SKM-1 treated with dmso at 0.1 percent for 144 hours (cell line): ENCODE measurements at regions not wholly inside any gene's neighbourhood (a gene's known extent, or its start where the extent isn't known, plus 50 kb on each side); places are given as distances from the start of the nearest gene placed in this dataset.

Experiments
- DNase-seq: peaks from one replicate; lab custom pipeline; 2025; ENCODE audit not compliant: unreplicated experiment; lab: John Stamatoyannopoulos, UW

- DNase-seq, result peak; percentile 0
Measured at GRCh38 chrX:9312922-9313867, 151.7 kb upstream of the TBL1X start.

- DNase-seq, result no peak
Measured at GRCh38 chrX:9315086-9315485, 149.8 kb upstream of the TBL1X start.

GRCh38 chrX:9316096-9316495 lies 148.8 kb upstream of the TBL1X start:
- peak; percentile 0 for DNase-seq

GRCh38 chrX:9317176-9317575 lies 147.7 kb upstream of the TBL1X start:
- no peak for DNase-seq

- no peak for DNase-seq
Measured at GRCh38 chrX:9318213-9318612, 146.6 kb upstream of the TBL1X start.

- no peak for DNase-seq
Measured at GRCh38 chrX:9318766-9319165, 146.1 kb upstream of the TBL1X start.

- DNase-seq, result no peak
Measured at GRCh38 chrX:9320940-9321339, 143.9 kb upstream of the TBL1X start.

- no peak for DNase-seq
Measured at GRCh38 chrX:9324676-9325075, 140.2 kb upstream of the TBL1X start.

- no peak for DNase-seq
Measured at GRCh38 chrX:9326369-9326768, 138.5 kb upstream of the TBL1X start.

GRCh38 chrX:9327086-9327746 lies 137.6 kb upstream of the TBL1X start:
- no peak for DNase-seq

GRCh38 chrX:9327747-9328145 lies 137.1 kb upstream of the TBL1X start:
- DNase-seq, result no peak

GRCh38 chrX:9329056-9329455 lies 135.8 kb upstream of the TBL1X start:
- no peak for DNase-seq

- no peak for DNase-seq
Measured at GRCh38 chrX:9330249-9330982, 134.4 kb upstream of the TBL1X start.

- DNase-seq, result no peak
Measured at GRCh38 chrX:9333873-9334560, 130.8 kb upstream of the TBL1X start.

GRCh38 chrX:9335251-9335650 lies 129.6 kb upstream of the TBL1X start:
- DNase-seq, result no peak

- no peak for DNase-seq
Measured at GRCh38 chrX:9336456-9336855, 128.4 kb upstream of the TBL1X start.

GRCh38 chrX:9337046-9337445 lies 127.8 kb upstream of the TBL1X start:
- no peak for DNase-seq

GRCh38 chrX:9338986-9339385 lies 125.9 kb upstream of the TBL1X start:
- DNase-seq, result no peak

GRCh38 chrX:9339603-9340491 lies 125.0 kb upstream of the TBL1X start:
- no peak for DNase-seq
